ENCODE measurements at regions not wholly inside any gene's neighbourhood (a gene's known extent, or its start where the extent isn't known, plus 50 kb on each side); places are given as distances from the start of the nearest gene placed in this dataset.

DNA sequence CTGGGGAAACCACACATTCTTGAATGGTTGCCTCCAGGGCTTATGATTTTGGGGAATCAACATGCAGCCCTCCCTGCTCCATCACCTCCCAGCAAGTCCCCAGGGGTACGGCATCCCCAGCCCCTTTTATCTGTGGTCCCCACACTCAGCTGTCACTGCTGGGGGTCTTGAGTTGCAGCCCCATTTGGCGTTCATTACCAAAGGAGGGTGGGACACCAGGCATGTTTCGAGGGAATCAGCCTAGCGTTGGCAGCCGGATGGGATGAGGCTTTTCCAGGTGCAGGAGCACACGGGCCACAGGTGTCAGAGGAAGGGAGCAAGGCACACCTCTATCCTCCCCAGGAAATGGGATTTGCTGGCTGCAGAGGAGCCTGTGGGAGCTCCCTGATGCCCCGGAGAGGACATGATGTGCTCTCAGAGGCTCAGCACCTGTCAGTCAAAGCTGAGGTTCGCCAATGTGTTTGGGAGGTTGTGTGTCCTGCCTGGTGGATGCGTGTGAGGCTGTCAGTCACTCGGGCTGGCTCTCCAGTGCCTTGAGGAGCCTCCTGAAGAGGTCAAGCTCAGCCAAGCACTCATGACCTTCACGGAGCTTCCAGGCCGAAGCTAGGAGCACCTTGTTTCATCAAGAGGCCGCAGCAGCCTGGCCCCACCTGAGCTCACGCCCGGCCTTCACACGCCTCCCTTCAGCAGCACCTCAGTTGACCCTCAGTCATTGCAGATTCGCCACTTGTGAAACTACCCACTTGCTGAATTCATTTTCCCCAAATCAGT is 95.0 kb downstream of the ERMARD start:
- FAIRE-seq (no peak), DNase-seq (ENCODE audit: low read depth) (no peak)
- Histone ChIP-seq H3K9me3 (ENCODE audit: insufficient read depth, low read depth, low read length) (no peaks in the 10 kb centered on the region), H3K27ac (ENCODE audit: low read depth, low read length) (no peak overlapping the region), H3K4me3 (ENCODE audit: insufficient read depth, low read depth, low read length) (no peak overlapping the region), H4K20me1 (ENCODE audit: insufficient read depth, low read length) (no peaks in the 10 kb centered on the region), H3K27me3 (ENCODE audit: insufficient read depth, low read length) (no peaks in the 10 kb centered on the region), H2AFZ (ENCODE audit: low read depth, low read length) (no peak overlapping the region), H3K4me1 (ENCODE audit: insufficient read depth, low read length) (no peaks in the 10 kb centered on the region), H3K36me3 (ENCODE audit: insufficient read depth, low read length) (no peaks in the 10 kb centered on the region), H3K4me2 (ENCODE audit: low read length) (no peak overlapping the region), H3K79me2 (ENCODE audit: insufficient read depth, low read length) (no peaks in the 10 kb centered on the region), H3K9ac (ENCODE audit: low read length) (no peak overlapping the region)
- Mint-ChIP-seq H3K27ac (ENCODE audit: unreplicated experiment) (no peak overlapping the region), H3K27me3 (ENCODE audit: low read depth, unreplicated experiment) (peaks cover 54% of the 10 kb centered on the region), H3K4me1 (ENCODE audit: low read depth, unreplicated experiment) (peaks cover 6% of the 10 kb centered on the region), H3K9me3 (ENCODE audit: unreplicated experiment) (no peaks in the 10 kb centered on the region), H3K36me3 (ENCODE audit: low read depth, unreplicated experiment) (no peaks in the 10 kb centered on the region), H3K4me3 (ENCODE audit: unreplicated experiment) (no peak overlapping the region)
- no peak for TF ChIP-seq EZH2 (IDR thresholded peaks at IDR 0.05; ENCODE audit: insufficient read depth, low read length)
- TF ChIP-seq, protein P1, sequence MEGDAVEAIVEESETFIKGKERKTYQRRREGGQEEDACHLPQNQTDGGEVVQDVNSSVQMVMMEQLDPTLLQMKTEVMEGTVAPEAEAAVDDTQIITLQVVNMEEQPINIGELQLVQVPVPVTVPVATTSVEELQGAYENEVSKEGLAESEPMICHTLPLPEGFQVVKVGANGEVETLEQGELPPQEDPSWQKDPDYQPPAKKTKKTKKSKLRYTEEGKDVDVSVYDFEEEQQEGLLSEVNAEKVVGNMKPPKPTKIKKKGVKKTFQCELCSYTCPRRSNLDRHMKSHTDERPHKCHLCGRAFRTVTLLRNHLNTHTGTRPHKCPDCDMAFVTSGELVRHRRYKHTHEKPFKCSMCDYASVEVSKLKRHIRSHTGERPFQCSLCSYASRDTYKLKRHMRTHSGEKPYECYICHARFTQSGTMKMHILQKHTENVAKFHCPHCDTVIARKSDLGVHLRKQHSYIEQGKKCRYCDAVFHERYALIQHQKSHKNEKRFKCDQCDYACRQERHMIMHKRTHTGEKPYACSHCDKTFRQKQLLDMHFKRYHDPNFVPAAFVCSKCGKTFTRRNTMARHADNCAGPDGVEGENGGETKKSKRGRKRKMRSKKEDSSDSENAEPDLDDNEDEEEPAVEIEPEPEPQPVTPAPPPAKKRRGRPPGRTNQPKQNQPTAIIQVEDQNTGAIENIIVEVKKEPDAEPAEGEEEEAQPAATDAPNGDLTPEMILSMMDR (IDR thresholded peaks at IDR 0.05; ENCODE audit: insufficient read depth, low read depth, low read length) = no peak

- TF ChIP-seq, protein P1 (IDR thresholded peaks at IDR 0.05; ENCODE audit: insufficient read depth, low read depth, low read length) = no peak
- no peak for TF ChIP-seq EZH2 (IDR thresholded peaks at IDR 0.05; ENCODE audit: insufficient read depth, low read length)
- DNase-seq (ENCODE audit: low read depth) = no peak
These were observed 94.2 kb downstream of the ERMARD start for GRCh38 chr6:169845426-169846285.

More at GRCh38 chr6:169845426-169846285, 94.2 kb downstream of the ERMARD start:
- Histone ChIP-seq H3K9ac (ENCODE audit: low read length) (no peak overlapping the region), H3K9me3 (ENCODE audit: insufficient read depth, low read depth, low read length) (no peaks in the 10 kb centered on the region), H3K4me3 (ENCODE audit: insufficient read depth, low read depth, low read length) (no peak overlapping the region), H3K79me2 (ENCODE audit: insufficient read depth, low read length) (no peaks in the 10 kb centered on the region), H3K4me1 (ENCODE audit: insufficient read depth, low read length) (no peaks in the 10 kb centered on the region), H4K20me1 (ENCODE audit: insufficient read depth, low read length) (no peaks in the 10 kb centered on the region), H3K27me3 (ENCODE audit: insufficient read depth, low read length) (no peaks in the 10 kb centered on the region), H3K4me2 (ENCODE audit: low read length) (no peak overlapping the region), H3K27ac (ENCODE audit: low read depth, low read length) (no peak overlapping the region), H2AFZ (ENCODE audit: low read depth, low read length) (no peak overlapping the region), H3K36me3 (ENCODE audit: insufficient read depth, low read length) (no peaks in the 10 kb centered on the region)
- Mint-ChIP-seq H3K27ac (ENCODE audit: unreplicated experiment) (no peak overlapping the region), H3K36me3 (ENCODE audit: low read depth, unreplicated experiment) (no peaks in the 10 kb centered on the region), H3K4me3 (ENCODE audit: unreplicated experiment) (no peak overlapping the region), H3K27me3 (ENCODE audit: low read depth, unreplicated experiment) (peaks cover 55% of the 10 kb centered on the region), H3K4me1 (ENCODE audit: low read depth, unreplicated experiment) (peaks cover 10% of the 10 kb centered on the region), H3K9me3 (ENCODE audit: unreplicated experiment) (no peaks in the 10 kb centered on the region)
- no peak for FAIRE-seq

Measured in astrocyte (in vitro differentiated cells and primary cell).